ENCODE measurements at regions not wholly inside any gene's neighbourhood (a gene's known extent, or its start where the extent isn't known, plus 50 kb on each side); places are given as distances from the start of the nearest gene placed in this dataset.

GRCh38 chr3:164192974-164193373, 885.3 kb downstream of the SI start:
- TF ChIP-seq CTCF (IDR thresholded peaks at IDR 0.05; ENCODE audit: poor library complexity) = no peak
- no peak for TF ChIP-seq EZH2 (IDR thresholded peaks at IDR 0.05; ENCODE audit: borderline replicate concordance)

All from hepatocyte (in vitro differentiated cells).